AG04449 (cell line): ENCODE measurements at regions not wholly inside any gene's neighbourhood (a gene's known extent, or its start where the extent isn't known, plus 50 kb on each side); places are given as distances from the start of the nearest gene placed in this dataset.
"Not testable (repeated sequence)": the region's sequence is repeated elsewhere in the genome, so short reads cannot be mapped to it uniquely, and the experiment has no call there.

Source experiments
- CTCF ChIA-PET: fragments of 350-600 bp; formaldehyde crosslinking; extraction: SDS; loops from one replicate; lab custom pipeline; 2021; ENCODE audit warnings: antibody characterized with exemption; lab: Yijun Ruan, JAX
- POLR2A ChIA-PET: fragments of 400-600, 350-600 bp; formaldehyde crosslinking; extraction: SDS; loops from one replicate; lab custom pipeline; 2020; ENCODE audit warnings: antibody characterized with exemption, inconsistent platforms; lab: Yijun Ruan, JAX
- DNase-seq: peaks from one replicate; pipeline ENCODE4 v3.0.0-alpha.2; 2010; ENCODE audit warnings: low read depth, low spot score
- H3K4me3 ChIP-seq: 2 replicates; pipeline ENCODE4 v1.5.1; 2011; ENCODE audit warnings: low read depth, mild to moderate bottlenecking, control low read depth, low read length
- CTCF ChIP-seq: IDR thresholded peaks from one replicate; pipeline ENCODE4 v1.5.1; 2011; ENCODE audit warnings: mild to moderate bottlenecking, moderate library complexity, low read length, control low read depth, inconsistent platforms; ENCODE audit not compliant: insufficient read depth; ENCODE audit errors: missing control alignments

- CTCF ChIA-PET = no interaction called here
- POLR2A ChIA-PET = no interaction called here
- no peak for TF ChIP-seq CTCF
Observed at GRCh38 chr5:101253096-101253495, 350.0 kb upstream of the ST8SIA4 start.

GRCh38 chr5:101244621-101245020, 341.5 kb upstream of the ST8SIA4 start:
- ChIA-PET CTCF (no interaction called here), POLR2A (no interaction called here)
- no peak overlapping the region for H3K4me3 ChIP-seq
- TF ChIP-seq CTCF = no peak
- DNase-seq = no peak

More at GRCh38 chr5:101253096-101253495, 350.0 kb upstream of the ST8SIA4 start:
- H3K4me3 ChIP-seq = no peak overlapping the region
- DNase-seq = no peak

- CTCF ChIA-PET = no interaction called here
- POLR2A ChIA-PET = no interaction called here
- no peak for TF ChIP-seq CTCF
- no peak overlapping the region for H3K4me3 ChIP-seq
- DNase-seq = no peak
Observed at GRCh38 chr5:101212942-101213514, 309.9 kb upstream of the ST8SIA4 start.

GRCh38 chr5:101206534-101206933, 303.5 kb upstream of the ST8SIA4 start:
- ChIA-PET CTCF (no interaction called here), POLR2A (no interaction called here)
- no peak for TF ChIP-seq CTCF
- no peak overlapping the region for H3K4me3 ChIP-seq
- DNase-seq = no peak

GRCh38 chr5:101205065-101205464, 302.0 kb upstream of the ST8SIA4 start:
- CTCF ChIA-PET, POLR2A ChIA-PET, H3K4me3 ChIP-seq, DNase-seq: not testable (repeated sequence)

GRCh38 chr5:101180365-101180764, 277.3 kb upstream of the ST8SIA4 start:
- POLR2A ChIA-PET, DNase-seq, H3K4me3 ChIP-seq, CTCF ChIA-PET: not testable (repeated sequence)

- no peak for TF ChIP-seq CTCF
- ChIA-PET CTCF (no interaction called here), POLR2A (no interaction called here)
- no peak for DNase-seq
- no peak overlapping the region for H3K4me3 ChIP-seq
Observed at GRCh38 chr5:101176605-101177004, 273.5 kb upstream of the ST8SIA4 start.
